Psoas muscle (tissue), 7 donors: ENCODE measurements at regions not wholly inside any gene's neighbourhood (a gene's known extent, or its start where the extent isn't known, plus 50 kb on each side); places are given as distances from the start of the nearest gene placed in this dataset.
"Not testable (repeated sequence)": the region's sequence is repeated elsewhere in the genome, so short reads cannot be mapped to it uniquely, and the experiment has no call there.

Source experiments
- ATAC-seq, 4 donors: fragments of 200-7000 bp; cut with Tn5 transposase; one replicate each; pipeline ENCODE4 v1.9.1; 2020; ENCODE audit warnings: moderate library complexity in 3 of 4, mild to moderate bottlenecking in 2 of 4
- DNase-seq, 2 donors: peaks; one replicate each; pipeline ENCODE4 v3.0.0-alpha.2; 2020
- H3K27ac ChIP-seq: fragments of 200-600 bp; one replicate; pipeline ENCODE4 v1.8.0; 2022
- H3K27me3 ChIP-seq, 3 donors: fragments of 200-600 bp in 1 of 3; one replicate each; pipeline versions ENCODE4 v1.6.1 to v1.8.0; 2013 to 2022; ENCODE audit warnings: low read length in 2 of 3, mild to moderate bottlenecking in 2 of 3, moderate library complexity in 1 of 3; ENCODE audit not compliant: insufficient read depth in 3 of 3
- H3K36me3 ChIP-seq, 2 donors: fragments of 200-600 bp in 1 of 2; one replicate each; pipeline versions ENCODE4 v1.6.1 to v1.8.0; 2013 to 2022; ENCODE audit warnings: low read depth in 1 of 2, mild to moderate bottlenecking in 1 of 2, moderate library complexity in 1 of 2; ENCODE audit not compliant: insufficient read depth in 1 of 2
- H3K4me1 ChIP-seq: fragments of 200-600 bp; one replicate; pipeline ENCODE4 v1.8.0; 2022
- H3K4me3 ChIP-seq: fragments of 200-600 bp; one replicate; pipeline ENCODE4 v1.8.0; 2022; ENCODE audit warnings: mild to moderate bottlenecking
- H3K9me3 ChIP-seq: fragments of 200-600 bp; one replicate; pipeline ENCODE4 v1.8.0; 2022
- WGBS, 3 donors: extraction: QIAGEN DNeasy Blood & Tissue Kit; methylation state at CpG; one replicate each; pipeline versions ENCODE4 v1.1.6 to v1.1.7; 2013; 5-methylcytosine and 5-hydroxymethylcytosine counted together
- intact Hi-C, 2 donors: fragments of 100-400 bp; cut with DNase I; formaldehyde crosslinking; loops; one replicate each; pipeline versions ENCODE4 v1.11.0 to v1.14.2; 2022
- TF ChIP-seq, protein P1 (sequence below): fragments of 200-600 bp; IDR thresholded peaks from one replicate; pipeline ENCODE4 v1.8.0; 2022; ENCODE audit warnings: antibody characterized with exemption
- donor health status: healthy with polysubstance abuse.
- donor health status: DM: no; HTN: no; CAD: no; lungs with moderate emphysema.
- donor health status: Bipolar disorder and iron deficiency.
- donor health status: healthy.
- donor health status: DM: yes; HTN: yes; CAD: no.
- donor health status: DM: no; HTN: no; CAD: no.
- donor health status: DM: yes; HTN: yes; CAD: no.

GRCh38 chr12:62005615-62006014 is 254.6 kb upstream of the USP15 start:
- WGBS, 3 donors, result 69 to 76% (median 74%) methylated on average over 2 of the region's 2 CpGs
- DNase-seq, result no peak
- TF ChIP-seq, protein P1, sequence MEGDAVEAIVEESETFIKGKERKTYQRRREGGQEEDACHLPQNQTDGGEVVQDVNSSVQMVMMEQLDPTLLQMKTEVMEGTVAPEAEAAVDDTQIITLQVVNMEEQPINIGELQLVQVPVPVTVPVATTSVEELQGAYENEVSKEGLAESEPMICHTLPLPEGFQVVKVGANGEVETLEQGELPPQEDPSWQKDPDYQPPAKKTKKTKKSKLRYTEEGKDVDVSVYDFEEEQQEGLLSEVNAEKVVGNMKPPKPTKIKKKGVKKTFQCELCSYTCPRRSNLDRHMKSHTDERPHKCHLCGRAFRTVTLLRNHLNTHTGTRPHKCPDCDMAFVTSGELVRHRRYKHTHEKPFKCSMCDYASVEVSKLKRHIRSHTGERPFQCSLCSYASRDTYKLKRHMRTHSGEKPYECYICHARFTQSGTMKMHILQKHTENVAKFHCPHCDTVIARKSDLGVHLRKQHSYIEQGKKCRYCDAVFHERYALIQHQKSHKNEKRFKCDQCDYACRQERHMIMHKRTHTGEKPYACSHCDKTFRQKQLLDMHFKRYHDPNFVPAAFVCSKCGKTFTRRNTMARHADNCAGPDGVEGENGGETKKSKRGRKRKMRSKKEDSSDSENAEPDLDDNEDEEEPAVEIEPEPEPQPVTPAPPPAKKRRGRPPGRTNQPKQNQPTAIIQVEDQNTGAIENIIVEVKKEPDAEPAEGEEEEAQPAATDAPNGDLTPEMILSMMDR, result no peak

DNA sequence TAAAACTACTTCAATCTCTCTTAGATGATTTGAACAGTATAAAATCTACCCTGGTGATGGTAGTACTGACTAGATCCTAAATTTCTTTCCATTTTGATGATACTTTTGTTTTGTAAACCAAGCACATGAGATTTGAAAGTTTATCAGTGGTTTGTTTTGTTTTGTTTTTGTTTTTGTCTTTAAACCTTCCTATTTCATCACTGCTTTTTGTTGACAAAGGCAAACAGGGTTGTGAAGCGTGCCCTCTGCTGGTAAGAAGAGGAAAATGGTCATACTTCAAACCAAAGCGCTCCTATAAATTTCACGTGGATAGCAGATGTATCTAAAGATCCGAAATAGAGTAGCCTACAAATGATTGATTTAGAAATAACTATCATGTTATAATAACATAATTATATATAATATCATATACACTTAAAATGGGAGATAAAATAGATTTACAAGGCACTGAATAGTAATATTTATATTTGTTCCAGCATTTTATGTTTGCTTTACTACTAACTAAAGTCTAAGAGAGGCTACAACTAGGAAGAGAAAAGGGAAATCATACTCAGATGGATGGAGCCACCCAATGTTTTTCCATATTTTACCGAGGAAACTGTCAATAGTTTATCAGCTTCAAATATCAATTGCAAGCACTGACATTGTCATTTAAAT is 254.0 kb upstream of the USP15 start:
- no peaks in the 10 kb centered on the region for H3K4me1 ChIP-seq
- H3K27ac ChIP-seq, result no peak overlapping the region
- H3K9me3 ChIP-seq, result no peaks in the 10 kb centered on the region
- no peaks in the 10 kb centered on the region for H3K36me3 ChIP-seq
- 21 to 22% (median 21%) methylated on average over 5 of the region's 5 CpGs for WGBS, 3 donors
- intact Hi-C loops, result loop anchor here in 1 of 2 donors (10.0 kb wide), 1 partner anchor 189 kb away; a partner anchor contains a TSS
- ATAC-seq (no peak), DNase-seq (no peak)
- TF ChIP-seq, protein P1, result peak; percentile 56
- no peak overlapping the region for H3K4me3 ChIP-seq
- no peaks in the 10 kb centered on the region for H3K27me3 ChIP-seq

More at GRCh38 chr12:62005615-62006014, 254.6 kb upstream of the USP15 start:
- Histone ChIP-seq H3K36me3 (no peaks in the 10 kb centered on the region), H3K4me1 (no peaks in the 10 kb centered on the region), H3K4me3 (no peak overlapping the region), H3K9me3 (no peaks in the 10 kb centered on the region), H3K27me3 (no peaks in the 10 kb centered on the region), H3K27ac (no peak overlapping the region)
- intact Hi-C loops, result loop anchor here in 1 of 2 donors (10.0 kb wide), 1 partner anchor 189 kb away; a partner anchor contains a TSS
- no peak for ATAC-seq

GRCh38 chr12:62008703-62009102 is 251.5 kb upstream of the USP15 start:
- 67 to 71% (median 68%) methylated on average over 2 of the region's 2 CpGs for WGBS, 3 donors
- H3K4me1 ChIP-seq, result no peaks in the 10 kb centered on the region
- H3K4me3 ChIP-seq, result no peak overlapping the region
- no peak overlapping the region for H3K27ac ChIP-seq
- no peaks in the 10 kb centered on the region for H3K36me3 ChIP-seq
- H3K27me3 ChIP-seq, result no peaks in the 10 kb centered on the region
- intact Hi-C loops, result loop anchor here in 1 of 2 donors (10.0 kb wide), 1 partner anchor 186 kb away; a partner anchor contains a TSS
- TF ChIP-seq, protein P1, result no peak
- DNase-seq, result no peak
- no peak for ATAC-seq
- H3K9me3 ChIP-seq, result no peaks in the 10 kb centered on the region

DNA sequence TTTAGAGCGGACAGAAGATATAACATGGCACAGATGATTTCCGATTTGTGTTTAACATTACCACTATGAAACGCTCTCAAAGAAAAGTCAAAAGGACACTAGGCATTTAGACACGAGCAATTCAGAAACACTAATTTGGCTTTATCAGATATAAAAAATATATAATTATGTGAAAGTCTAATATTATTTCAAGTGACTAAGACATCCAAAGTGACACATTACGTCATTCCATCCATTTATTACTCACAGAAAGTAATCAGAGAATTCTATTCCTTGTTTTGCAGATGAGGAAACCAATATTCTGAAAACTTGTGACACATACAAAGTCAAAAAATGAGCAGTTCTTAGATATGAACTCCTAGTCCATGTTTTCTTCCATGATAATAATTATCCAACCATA is 250.8 kb upstream of the USP15 start:
- H3K4me3 ChIP-seq, result no peak overlapping the region
- H3K27ac ChIP-seq, result no peak overlapping the region
- 88 to 94% (median 91%) methylated on average over 5 of the region's 5 CpGs for WGBS, 3 donors
- H3K9me3 ChIP-seq, result no peaks in the 10 kb centered on the region
- TF ChIP-seq, protein P1, result no peak
- DNase-seq (no peak), ATAC-seq (no peak)
- intact Hi-C loops, result loop anchor here in 1 of 2 donors (10.0 kb wide), 1 partner anchor 185 kb away; a partner anchor contains a TSS
- no peaks in the 10 kb centered on the region for H3K36me3 ChIP-seq
- no peaks in the 10 kb centered on the region for H3K4me1 ChIP-seq
- H3K27me3 ChIP-seq, result no peaks in the 10 kb centered on the region

GRCh38 chr12:62010331-62010906 is 249.8 kb upstream of the USP15 start:
- H3K36me3 ChIP-seq, intact Hi-C loops, H3K27ac ChIP-seq, DNase-seq, H3K9me3 ChIP-seq, H3K4me1 ChIP-seq, H3K4me3 ChIP-seq, ATAC-seq, H3K27me3 ChIP-seq: not testable (repeated sequence)
- WGBS, 3 donors, result 92 to 93% (median 93%) methylated on average over 17 to 32 of the region's 32 CpGs

DNA sequence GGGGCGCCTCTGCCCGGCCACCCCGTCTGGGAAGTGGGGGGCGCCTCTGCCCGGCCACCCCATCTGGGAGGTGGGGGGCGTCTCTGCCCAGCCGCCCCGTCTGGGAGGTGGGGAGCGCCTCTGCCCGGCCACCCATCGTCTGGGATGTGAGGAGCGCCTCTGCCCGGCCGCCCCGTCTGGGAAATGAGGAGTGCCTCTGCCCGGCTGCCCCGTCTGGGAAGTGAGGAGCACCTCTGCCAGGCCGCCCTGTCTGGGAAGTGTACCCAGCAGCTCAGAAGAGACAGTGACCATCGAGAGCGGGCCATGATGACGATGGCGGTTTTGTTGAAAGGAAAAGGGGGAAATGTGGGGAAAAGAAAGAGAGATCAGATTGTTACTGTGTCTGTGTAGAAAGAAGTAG is 249.2 kb upstream of the USP15 start:
- H3K9me3 ChIP-seq, intact Hi-C loops, H3K4me1 ChIP-seq, H3K27ac ChIP-seq, H3K36me3 ChIP-seq, ATAC-seq, H3K4me3 ChIP-seq, H3K27me3 ChIP-seq, DNase-seq: not testable (repeated sequence)
- 94 to 98% (median 97%) methylated on average over 16 to 22 of the region's 22 CpGs for WGBS, 3 donors
